ENCODE measurements at regions not wholly inside any gene's neighbourhood (a gene's known extent, or its start where the extent isn't known, plus 50 kb on each side); places are given as distances from the start of the nearest gene placed in this dataset.

DNA sequence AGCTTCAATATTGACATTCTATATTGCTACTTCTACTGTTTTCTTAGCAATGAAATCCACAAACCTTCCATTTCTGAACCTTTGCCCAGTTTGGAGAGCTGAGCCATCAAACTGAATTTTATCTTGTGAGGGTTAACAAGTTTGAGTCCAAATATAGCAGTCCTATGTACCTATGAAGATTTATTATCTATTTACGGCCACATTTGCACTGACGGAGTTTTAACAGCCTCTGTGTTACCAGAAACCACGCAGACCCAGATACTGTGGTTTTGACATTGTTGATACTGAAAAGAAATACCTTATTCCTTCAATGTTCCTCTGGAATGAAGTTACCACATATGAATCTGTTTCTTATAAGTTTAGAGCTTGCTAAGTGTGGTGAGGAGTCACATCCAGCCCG lies 172.6 kb downstream of the FGFR2 start:
- no peak for DNase-seq (ENCODE audit: low read depth)
- TF ChIP-seq, protein P1, sequence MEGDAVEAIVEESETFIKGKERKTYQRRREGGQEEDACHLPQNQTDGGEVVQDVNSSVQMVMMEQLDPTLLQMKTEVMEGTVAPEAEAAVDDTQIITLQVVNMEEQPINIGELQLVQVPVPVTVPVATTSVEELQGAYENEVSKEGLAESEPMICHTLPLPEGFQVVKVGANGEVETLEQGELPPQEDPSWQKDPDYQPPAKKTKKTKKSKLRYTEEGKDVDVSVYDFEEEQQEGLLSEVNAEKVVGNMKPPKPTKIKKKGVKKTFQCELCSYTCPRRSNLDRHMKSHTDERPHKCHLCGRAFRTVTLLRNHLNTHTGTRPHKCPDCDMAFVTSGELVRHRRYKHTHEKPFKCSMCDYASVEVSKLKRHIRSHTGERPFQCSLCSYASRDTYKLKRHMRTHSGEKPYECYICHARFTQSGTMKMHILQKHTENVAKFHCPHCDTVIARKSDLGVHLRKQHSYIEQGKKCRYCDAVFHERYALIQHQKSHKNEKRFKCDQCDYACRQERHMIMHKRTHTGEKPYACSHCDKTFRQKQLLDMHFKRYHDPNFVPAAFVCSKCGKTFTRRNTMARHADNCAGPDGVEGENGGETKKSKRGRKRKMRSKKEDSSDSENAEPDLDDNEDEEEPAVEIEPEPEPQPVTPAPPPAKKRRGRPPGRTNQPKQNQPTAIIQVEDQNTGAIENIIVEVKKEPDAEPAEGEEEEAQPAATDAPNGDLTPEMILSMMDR (conservative IDR thresholded peaks at IDR 0.05; ENCODE audit: low read length): no peak
- H3K4me3 ChIP-seq (ENCODE audit: low read length): no peak overlapping the region

DNA sequence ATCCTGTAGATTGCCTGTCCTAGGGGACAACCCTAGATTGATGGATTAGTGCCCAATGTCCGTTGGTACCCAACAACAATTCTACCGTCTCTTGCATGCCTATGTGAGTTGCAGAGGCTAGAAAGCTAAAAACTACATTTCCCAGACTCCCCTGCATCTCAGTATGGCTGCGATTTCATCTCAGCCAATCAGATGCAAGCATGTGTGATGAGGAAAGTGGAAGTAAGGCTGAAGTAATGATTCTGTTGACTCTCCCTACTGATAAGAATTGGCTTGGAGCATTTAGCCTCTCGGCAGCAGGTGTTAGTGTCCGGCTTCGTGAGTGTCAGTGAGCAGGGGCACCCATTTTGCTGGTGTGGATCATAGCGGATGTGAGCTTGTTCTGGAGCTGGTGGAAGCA lies 171.9 kb downstream of the FGFR2 start:
- TF ChIP-seq, protein P1 (conservative IDR thresholded peaks at IDR 0.05; ENCODE audit: low read length): no peak
- H3K4me3 ChIP-seq (ENCODE audit: low read length): no peak overlapping the region
- DNase-seq (ENCODE audit: low read depth): no peak

All from AG10803 (cell line).